Panc1 (cell line): ENCODE measurements at regions not wholly inside any gene's neighbourhood (a gene's known extent, or its start where the extent isn't known, plus 50 kb on each side); places are given as distances from the start of the nearest gene placed in this dataset.

Experiments used
- ATAC-seq: fragments of 200-7000 bp; cut with Tn5 transposase; 2 replicates; pipeline ENCODE4 v1.9.1; 2020; ENCODE audit warnings: mild to moderate bottlenecking, moderate library complexity
- BruUV-seq: library from RNA; stranded (reverse); fragments of 400-500 nt; replicated peaks from 2 replicates; lab custom pipeline; 2021; lab: Mats Ljungman, UMichigan
- CTCF ChIA-PET: fragments of 300-600 bp; sonication (Branson Sonifier 250); formaldehyde crosslinking; loops from one replicate; lab custom pipeline; 2022; ENCODE audit warnings: antibody characterized with exemption; lab: Charles Lee
- POLR2A ChIA-PET: fragments of 300-600 bp; sonication (Branson Sonifier 250); formaldehyde crosslinking; loops from one replicate; lab custom pipeline; 2022; ENCODE audit warnings: antibody characterized with exemption; lab: Charles Lee
- DNase-seq: peaks from one replicate; pipeline ENCODE4 v3.0.0-alpha.2; 2010; ENCODE audit warnings: low read depth, low spot score
- H3K27ac ChIP-seq: 2 replicates; pipeline ENCODE4 v1.5.1; 2011; ENCODE audit warnings: mild to moderate bottlenecking, low read length, inconsistent platforms
- H3K27me3 ChIP-seq: fragments of 200-500 bp; sonication (Bioruptor generic); 2 replicates; pipeline ENCODE4 v1.6.0; 2014; ENCODE audit warnings: low read length, inconsistent platforms; ENCODE audit not compliant: control insufficient read depth, insufficient read depth
- H3K36me3 ChIP-seq: fragments of 200-500 bp; sonication (Bioruptor generic); 2 replicates; pipeline ENCODE4 v1.5.1; 2014; ENCODE audit warnings: inconsistent platforms, mild to moderate bottlenecking, low read length, moderate library complexity; ENCODE audit not compliant: control insufficient read depth, insufficient read depth
- H3K4me1 ChIP-seq: 2 replicates; pipeline ENCODE4 v1.5.1; 2011; ENCODE audit warnings: inconsistent platforms, mild to moderate bottlenecking, low read length, moderate library complexity; ENCODE audit not compliant: control insufficient read depth, insufficient read depth
- H3K4me3 ChIP-seq, 2 experiments: 2 replicates each; pipeline ENCODE4 v1.5.1; 2011 to 2012; ENCODE audit warnings: low read depth in 2 of 2, low read length in 2 of 2, mild to moderate bottlenecking in 2 of 2, inconsistent platforms in 1 of 2, moderate library complexity in 1 of 2
- H3K9me3 ChIP-seq: fragments of 200-500 bp; sonication (Bioruptor generic); 2 replicates; pipeline ENCODE4 v1.5.1; 2014; ENCODE audit warnings: low read depth, mild to moderate bottlenecking, inconsistent platforms, low read length, moderate library complexity; ENCODE audit not compliant: control insufficient read depth, insufficient read depth
- CTCF ChIP-seq: fragments of 450-650 bp; IDR thresholded peaks from 2 replicates; pipeline ENCODE4 v1.5.1; 2017; ENCODE audit warnings: mild to moderate bottlenecking
- POLR2AphosphoS5 ChIP-seq: IDR thresholded peaks from 2 replicates; pipeline ENCODE4 v1.6.1; 2012; ENCODE audit warnings: mild to moderate bottlenecking, low read depth, low read length, moderate library complexity
- REST ChIP-seq, 2 experiments: IDR thresholded peaks; 2 replicates each; pipeline ENCODE4 v1.6.1; 2011 to 2012; ENCODE audit warnings: low read depth in 2 of 2, control low read depth in 1 of 2, low read length in 1 of 2, mild to moderate bottlenecking in 1 of 2, moderate library complexity in 1 of 2; ENCODE audit not compliant: insufficient read depth in 1 of 2
- SIN3A ChIP-seq: IDR thresholded peaks from 2 replicates; pipeline ENCODE4 v1.6.1; 2012; ENCODE audit warnings: low read depth, mild to moderate bottlenecking, low read length, moderate library complexity, borderline replicate concordance; ENCODE audit not compliant: insufficient read depth
- TCF7L2 ChIP-seq: IDR thresholded peaks from 2 replicates; pipeline ENCODE4 v1.6.1; 2011; ENCODE audit warnings: mild to moderate bottlenecking, low read depth, low read length, inconsistent platforms
- in situ Hi-C: cut with HindIII; loops from 2 replicates; pipeline ENCODE4 v1.10.0; 2016; ENCODE audit warnings: low sequenced_read_pairs, low pct_unique_long_range_greater_than_20kb
- intact Hi-C: fragments of 100-400 bp; cut with micrococcal nuclease; formaldehyde crosslinking; loops from one replicate; pipeline ENCODE4 v1.10.0; 2022; ENCODE audit not compliant: unreplicated experiment

DNA sequence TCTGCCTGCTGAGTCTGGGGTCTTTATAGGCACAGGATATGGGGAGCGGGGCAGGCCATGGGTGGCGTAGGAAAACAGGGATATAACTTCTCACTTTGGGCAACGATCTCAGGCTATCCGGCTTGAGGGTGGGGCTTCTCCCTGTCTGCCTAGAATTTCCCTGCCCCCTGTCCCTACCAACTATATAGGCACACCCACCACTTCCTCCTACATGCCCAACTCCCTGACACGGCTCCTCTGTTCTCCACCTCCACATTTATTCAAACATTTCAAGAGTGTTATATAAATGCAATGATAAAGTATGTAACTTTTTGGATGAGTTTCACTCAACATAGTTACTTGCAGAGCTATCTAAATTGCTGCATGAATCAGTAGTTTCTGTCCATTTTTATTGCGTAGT is 363.2 kb upstream of the RORB start:
- Histone ChIP-seq H3K27me3 (no peaks in the 10 kb centered on the region), H3K4me3 (no peak overlapping the region), H3K27ac (no peak overlapping the region), H3K36me3 (no peaks in the 10 kb centered on the region), H3K9me3 (no peaks in the 10 kb centered on the region), H3K4me1 (no peaks in the 10 kb centered on the region)
- intact Hi-C loops (no loop called here), in situ Hi-C loops (no loop called here)
- ATAC-seq, result no peak
- ChIA-PET CTCF (interaction anchor here (0.6 kb wide), 1 partner anchor 172 kb away, joined by 4 read pairs; no protein-coding TSS in a partner anchor), POLR2A (no interaction called here)
- DNase-seq, result no peak
- no peak for TF ChIP-seq SIN3A
- no peak for TF ChIP-seq CTCF
- TF ChIP-seq REST (IDR thresholded peaks at IDR 0.05; ENCODE audit: insufficient read depth in 1 of 2, low read depth in 2 of 2, low read length in 1 of 2), result no peak
- no peak for TF ChIP-seq TCF7L2
- no peak for TF ChIP-seq POLR2AphosphoS5
- BruUV-seq, result no TSS peak

DNA sequence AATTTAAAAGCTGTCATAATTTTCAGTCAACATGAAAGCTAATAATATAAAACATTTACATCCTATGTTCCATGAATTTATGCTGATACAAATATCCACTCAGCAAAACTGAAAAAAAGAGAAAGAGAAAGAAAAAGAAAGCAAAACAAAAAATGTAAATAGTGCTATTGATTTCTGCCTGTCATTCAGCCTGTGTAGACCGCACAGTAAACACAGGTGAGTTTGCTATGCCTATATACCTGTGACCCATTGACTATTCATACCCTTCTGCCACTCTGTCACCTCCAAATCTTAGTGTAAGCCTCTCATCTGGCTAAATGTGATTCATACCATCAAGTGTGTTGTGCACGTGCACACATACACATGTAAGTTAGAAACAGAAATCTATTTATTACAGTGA is 359.0 kb upstream of the RORB start:
- Histone ChIP-seq H3K27me3 (no peaks in the 10 kb centered on the region), H3K9me3 (no peaks in the 10 kb centered on the region), H3K36me3 (no peaks in the 10 kb centered on the region), H3K4me3 (no peak overlapping the region), H3K27ac (no peak overlapping the region), H3K4me1 (no peaks in the 10 kb centered on the region)
- no peak for TF ChIP-seq TCF7L2
- TF ChIP-seq REST (IDR thresholded peaks at IDR 0.05; ENCODE audit: insufficient read depth in 1 of 2, low read depth in 2 of 2, low read length in 1 of 2), result no peak
- TF ChIP-seq CTCF, result no peak
- TF ChIP-seq SIN3A, result no peak
- POLR2A ChIA-PET, result no interaction called here
- CTCF ChIA-PET, result no interaction called here
- in situ Hi-C loops, result no loop called here
- DNase-seq, result no peak
- BruUV-seq, result no TSS peak
- intact Hi-C loops, result no loop called here
- no peak for ATAC-seq
